Stimulated activated CD8-positive, alpha-beta memory T cell treated with anti-CD3 and anti-CD28 coated beads, Interleukin-4, amount 100 ng/mL, for 24 hours (primary cell): ENCODE measurements at regions not wholly inside any gene's neighbourhood (a gene's known extent, or its start where the extent isn't known, plus 50 kb on each side); places are given as distances from the start of the nearest gene placed in this dataset.

Source experiments
- DNase-seq: peaks from one replicate; pipeline ENCODE4 v3.0.0-alpha.2; 2020; ENCODE audit warnings: low read depth

DNA sequence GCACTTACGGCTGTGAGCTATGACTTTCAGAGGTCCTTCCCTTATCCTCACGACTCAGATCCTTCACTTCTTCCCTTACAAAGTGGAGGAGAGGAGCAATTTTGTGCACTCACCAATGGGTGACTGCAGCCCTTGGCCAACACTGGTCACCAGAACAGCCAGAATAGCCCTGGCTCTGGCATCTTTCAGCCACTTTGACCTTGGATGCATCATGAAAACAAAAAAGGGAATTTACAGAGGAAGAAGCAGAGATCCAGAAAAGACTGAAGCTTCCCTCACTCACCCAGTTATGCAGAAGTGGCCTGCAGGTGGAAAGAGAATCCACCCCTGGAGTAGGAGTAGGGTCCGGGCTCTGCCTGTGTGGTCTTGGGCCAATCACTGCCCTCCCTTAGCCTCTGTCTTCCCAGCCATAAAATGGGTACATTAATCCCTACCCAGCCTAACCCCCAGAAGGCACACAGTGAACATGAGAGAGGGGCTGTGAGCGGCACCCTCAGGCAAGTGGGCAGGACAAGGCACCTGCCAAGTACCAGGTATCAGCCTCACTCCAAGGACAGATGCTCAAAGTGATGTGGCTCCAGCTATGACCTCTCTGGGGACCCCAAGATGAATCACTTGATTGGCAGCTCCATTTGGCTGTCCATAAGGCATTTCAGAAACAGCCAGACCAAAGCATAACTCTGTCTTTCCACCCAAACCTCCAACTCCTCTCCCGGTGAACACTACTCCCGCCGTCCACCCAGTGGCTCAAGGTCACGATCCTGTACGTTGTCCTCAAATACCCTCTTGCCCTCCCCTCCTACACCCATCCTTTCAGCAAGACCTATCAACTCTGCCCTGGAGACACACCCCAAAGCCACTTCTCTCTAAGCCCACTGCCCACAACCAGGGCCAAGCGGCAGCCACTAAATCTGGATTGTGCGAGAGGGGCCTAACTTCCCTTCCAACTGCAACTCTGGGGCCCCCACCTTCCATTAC is 129.8 kb upstream of the ZMIZ1 start:
- DNase-seq, result no peak

DNA sequence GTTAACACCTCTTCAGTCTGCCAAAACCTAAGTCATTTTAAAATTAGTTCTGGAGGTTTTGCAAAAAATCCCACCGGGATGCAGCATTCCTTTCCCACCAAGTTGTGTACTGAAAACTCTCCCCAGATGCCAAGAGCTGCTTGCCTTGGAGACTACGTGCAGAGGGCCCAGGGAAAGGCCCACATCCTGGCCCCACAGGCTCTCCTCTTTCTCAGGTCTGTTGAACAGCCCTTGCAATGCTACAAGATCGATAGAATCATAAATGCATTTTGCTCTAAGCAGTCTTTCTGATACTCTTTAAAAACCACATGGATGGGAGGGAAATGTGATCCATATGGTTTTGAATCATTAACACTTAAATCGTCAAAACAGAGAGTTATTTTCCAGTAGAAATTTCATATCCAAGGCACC is 126.7 kb upstream of the ZMIZ1 start:
- no peak for DNase-seq

- no peak for DNase-seq
Measured at GRCh38 chr10:78944723-78945312, 123.9 kb upstream of the ZMIZ1 start.

- DNase-seq, result no peak
Measured at GRCh38 chr10:78945838-78946237, 122.9 kb upstream of the ZMIZ1 start.

DNA sequence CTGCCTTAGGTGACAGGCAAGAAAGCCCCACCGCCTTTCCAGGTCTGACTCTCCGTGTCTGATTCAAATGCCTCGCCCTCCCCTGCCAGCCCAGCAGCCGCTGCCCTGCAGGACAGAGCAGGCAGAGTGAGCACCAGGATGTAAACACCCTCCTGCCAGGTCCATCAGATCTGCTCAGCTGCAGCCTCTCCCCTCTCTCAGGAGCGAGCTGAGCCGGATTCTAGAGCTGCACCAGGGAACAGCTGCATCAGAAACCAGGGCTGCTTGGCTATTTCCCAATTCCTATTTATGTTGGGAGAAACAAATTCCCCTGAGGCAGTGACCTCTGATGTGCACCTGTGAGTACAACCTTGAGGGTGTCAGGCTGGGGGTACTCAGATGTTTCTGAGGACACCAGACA is 121.5 kb upstream of the ZMIZ1 start:
- DNase-seq, result no peak

DNA sequence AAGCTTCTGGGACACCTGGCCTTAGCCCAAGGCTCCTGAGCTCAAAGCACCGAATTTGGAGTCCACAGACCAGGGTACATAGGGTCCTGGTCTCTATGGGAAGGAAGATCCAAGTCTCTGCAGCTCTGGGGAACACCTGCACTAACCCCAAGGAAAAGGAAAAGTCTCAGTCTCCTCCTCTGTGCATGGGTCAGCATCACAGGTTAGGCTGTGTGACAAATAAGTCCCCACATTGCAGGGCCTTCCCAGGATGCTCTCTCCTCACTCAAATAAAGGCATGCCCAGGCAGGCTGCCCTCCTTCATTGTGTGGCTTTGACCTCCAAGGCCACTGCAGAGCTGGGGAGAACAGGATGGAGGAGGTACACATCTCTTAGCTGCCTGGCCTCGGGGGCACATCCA is 121.0 kb upstream of the ZMIZ1 start:
- no peak for DNase-seq

GRCh38 chr10:78948621-78949030 is 120.1 kb upstream of the ZMIZ1 start:
- no peak for DNase-seq

- DNase-seq, result no peak
Measured at GRCh38 chr10:78950656-78951587, 117.8 kb upstream of the ZMIZ1 start.

DNA sequence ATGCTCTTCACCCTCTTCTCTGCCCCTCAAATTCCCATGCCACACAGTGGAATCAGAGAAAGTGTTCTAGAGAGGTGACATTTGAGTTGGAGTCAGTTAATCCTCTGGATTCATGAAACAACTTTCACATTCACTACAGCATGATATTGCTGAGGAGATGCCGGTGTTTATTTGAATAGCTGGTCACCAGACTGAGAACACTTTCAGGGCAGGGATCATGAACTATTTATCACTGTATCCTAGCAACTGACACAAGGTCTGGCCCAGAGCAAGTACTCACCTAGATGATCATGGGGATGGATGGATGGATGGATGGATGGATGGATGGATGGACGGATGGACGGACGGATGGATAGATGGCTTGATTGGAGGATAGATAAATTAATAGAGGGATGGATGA is 116.7 kb upstream of the ZMIZ1 start:
- no peak for DNase-seq

DNA sequence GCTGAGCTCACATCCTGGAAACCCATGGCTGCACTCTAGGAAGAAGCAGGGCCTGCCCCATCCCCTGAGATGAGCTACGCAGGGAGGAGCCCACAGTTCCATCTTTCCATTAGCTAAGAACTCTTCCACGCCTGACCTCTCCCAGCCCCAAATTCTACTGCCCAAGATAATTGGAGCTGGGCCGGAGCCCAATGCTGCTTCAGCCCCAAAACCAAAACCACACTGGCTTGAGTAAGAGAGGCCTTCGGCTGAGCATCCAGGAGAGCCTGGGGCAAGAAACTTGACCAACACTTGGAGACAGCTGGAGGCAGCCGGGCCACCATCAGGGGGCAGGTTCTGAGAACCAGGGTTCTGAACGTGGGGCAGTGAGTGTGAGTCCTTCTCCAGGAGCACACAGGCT is 116.1 kb upstream of the ZMIZ1 start:
- no peak for DNase-seq

DNA sequence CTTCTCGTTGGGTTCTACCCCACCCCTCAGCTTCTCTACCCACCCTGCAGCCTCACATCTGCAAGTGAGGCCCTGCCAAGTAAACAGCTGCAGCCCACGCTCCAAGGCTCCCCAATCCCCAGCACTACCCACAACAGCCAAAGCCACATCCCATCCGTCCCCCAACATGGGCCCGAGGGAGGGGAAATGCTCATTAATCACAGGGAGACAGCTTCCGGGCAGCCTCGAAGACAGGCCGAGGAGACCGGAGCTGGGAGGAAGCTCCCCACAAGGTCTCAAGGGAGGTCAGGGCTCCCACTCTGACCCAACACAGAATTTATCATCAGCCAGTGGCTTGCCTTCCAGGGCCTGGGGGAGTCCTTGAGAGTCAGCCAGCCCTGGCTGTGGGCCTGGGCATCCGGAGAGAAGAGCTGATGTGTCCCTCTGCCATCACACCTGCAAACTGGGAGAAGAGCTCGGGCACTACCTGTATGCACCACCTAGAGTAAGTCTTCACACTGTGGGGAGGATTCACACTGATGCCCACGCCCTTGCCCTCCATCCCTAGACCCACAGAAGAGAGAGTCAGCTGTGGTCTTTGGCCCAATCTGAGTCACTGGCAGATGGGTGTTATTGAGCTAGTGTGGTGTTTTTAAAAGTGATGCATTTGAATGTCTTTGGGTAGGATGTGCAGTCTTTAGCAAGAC is 115.5 kb upstream of the ZMIZ1 start:
- DNase-seq, result no peak

DNA sequence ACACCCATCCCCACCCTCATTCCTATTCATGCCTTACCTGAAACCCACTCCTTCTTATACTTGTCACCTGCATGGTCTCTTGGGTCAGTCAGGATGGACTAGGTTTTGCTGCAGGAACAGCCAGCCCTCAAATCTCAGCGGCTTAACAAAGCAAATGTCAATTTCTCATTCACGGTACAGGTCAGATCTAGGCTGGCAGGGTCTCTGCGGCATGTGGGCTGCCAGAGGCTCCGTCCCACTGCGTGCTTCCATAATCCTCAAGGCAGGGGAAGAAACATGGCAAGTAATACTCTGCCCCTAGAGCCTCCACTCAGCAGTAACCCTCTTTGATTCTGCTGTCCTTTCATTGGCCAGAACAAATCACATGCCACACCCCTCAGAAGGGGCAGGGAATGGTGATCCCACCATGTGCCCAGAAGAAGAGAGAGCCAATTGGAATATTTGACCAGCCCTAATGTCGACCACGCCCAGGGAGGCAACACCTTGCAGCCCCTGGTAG is 114.9 kb upstream of the ZMIZ1 start:
- DNase-seq, result no peak

DNA sequence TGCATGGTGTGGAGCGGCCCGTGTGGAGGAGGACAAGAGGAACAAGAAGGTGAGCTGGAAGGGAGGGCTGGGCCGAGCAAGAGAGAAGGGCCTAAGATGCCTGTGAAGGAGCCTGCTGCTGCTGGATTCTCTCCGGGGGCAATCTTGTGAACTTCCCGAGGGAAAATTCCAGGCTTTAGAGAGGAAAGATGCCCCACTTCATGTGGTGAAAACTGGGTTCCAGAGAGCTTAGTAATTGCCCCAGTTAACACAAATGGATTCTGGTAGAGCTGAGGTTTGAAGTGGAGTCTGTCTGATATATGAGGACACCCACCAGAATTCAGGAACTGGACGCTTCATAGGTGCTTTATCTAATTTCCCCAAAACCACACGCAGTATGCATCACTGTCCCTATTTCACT is 114.1 kb upstream of the ZMIZ1 start:
- DNase-seq, result no peak

DNA sequence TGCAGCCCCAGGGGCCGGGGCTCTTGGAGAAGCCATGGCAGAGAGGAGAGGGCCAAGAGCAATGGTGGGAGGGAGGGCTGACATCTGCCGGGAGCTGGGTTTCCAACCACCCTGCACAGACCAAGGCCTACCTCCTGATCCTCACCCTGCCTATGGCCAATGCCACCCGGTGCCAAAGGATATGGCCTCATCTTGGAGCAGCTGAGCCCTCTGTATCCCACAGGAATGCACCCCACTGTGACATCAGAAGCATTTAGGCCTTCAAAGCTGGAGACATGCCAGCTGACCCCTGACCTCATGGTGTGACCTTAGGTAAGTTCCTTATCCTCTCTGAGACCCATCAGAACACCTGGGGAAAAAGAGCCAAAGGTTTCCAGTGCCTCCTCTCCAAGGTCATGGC is 113.6 kb upstream of the ZMIZ1 start:
- no peak for DNase-seq

DNA sequence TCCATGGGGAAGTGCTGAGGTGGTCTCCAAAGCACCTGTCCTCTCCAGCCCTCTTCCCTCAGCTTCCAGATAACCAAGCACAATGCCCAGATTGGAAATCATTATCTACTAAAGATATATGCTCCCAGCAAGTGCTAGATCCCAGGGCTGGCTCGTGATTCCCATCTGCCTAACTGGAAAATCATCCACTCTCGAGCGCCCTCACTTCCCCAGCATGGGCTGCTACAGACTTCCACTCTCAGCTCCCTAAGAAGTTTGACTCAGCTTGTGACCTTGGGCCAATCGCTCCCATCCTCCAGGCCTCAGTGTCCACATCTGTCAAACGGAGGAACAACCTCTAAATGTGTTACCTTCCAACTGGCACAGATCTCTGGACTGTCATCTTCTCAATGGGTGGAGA is 112.4 kb upstream of the ZMIZ1 start:
- no peak for DNase-seq

- no peak for DNase-seq
Measured at GRCh38 chr10:78957471-78958039, 111.2 kb upstream of the ZMIZ1 start.

DNA sequence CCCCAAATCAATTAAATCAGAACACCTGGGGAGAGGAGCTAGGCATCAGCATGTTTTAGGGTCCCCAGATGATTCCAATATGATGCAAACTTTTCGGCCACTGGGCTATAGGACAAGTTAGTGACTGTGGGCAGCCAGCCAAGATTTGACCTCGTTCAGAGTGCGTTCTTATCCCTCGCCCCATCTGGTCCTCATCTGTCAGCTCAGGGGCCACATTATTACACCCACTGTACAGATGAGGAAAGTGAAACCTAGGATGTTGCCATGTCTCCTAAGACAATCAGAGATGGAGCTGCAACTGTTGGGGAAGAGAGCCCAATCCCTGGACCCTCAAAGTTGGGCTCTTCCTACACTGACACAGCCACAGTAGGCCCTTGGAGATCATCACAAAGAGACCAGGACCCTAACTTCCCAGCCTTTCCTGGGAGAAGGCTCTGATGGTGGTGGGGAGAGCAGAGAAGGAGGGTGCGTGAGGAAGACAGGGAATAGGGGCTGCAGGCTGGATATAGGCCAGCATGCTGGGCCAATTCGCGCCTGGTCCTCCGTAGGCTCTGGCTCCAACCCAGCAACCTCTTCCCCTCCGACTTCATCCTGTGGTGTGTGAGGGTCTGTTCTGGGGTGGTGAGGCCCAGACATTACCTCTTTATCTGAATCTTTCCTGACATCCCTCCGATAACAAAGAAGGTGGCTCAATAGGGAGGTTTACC is 109.4 kb upstream of the ZMIZ1 start:
- DNase-seq, result no peak

GRCh38 chr10:78959924-78960285 is 108.9 kb upstream of the ZMIZ1 start:
- no peak for DNase-seq

DNA sequence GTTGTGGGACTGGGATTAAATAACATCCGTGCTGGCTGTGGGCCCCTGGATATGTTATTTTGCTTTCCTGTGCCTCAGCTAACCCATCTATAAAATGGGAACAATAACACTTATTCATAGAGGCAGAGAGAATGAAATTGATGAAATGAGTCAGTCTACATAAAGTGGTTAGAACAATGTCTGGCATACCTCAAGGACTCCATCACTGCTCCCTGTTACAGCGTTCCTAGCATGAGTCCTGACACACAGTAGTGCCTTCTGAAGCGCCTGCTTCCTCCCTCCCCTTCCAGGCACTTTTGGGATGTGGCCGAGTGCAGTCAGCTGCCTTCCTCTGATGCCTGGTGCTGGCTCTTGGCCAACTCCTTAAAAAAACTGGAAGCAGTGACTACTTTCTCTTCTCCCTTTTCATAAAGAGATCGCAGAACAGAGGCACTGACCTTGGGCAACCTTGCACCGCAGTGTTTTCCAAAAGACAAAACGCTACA is 108.4 kb upstream of the ZMIZ1 start:
- no peak for DNase-seq

DNA sequence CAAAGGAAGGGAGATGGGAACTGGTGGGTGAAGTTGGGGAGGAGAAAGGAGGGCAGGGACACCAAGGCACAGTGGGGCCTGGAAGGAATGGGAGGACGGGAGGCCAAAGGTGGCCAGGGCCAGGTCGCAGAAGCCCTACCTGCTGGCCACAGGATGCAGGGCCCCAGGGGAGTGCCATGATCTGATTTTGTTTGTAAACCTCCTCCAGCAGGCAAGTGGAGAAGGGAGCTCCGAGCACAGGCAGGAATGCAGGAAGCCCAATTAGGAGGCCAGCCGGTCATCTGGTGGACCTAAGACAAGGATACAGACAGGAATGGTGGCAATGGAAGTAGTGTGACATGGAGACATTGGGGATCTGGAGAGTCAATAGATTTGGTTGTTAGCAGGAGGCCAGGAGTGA is 107.0 kb upstream of the ZMIZ1 start:
- DNase-seq, result no peak
